RWPE2 (cell line): ENCODE measurements at regions not wholly inside any gene's neighbourhood (a gene's known extent, or its start where the extent isn't known, plus 50 kb on each side); places are given as distances from the start of the nearest gene placed in this dataset.
A peak's percentile ranks its signal among the peaks of the same experiment; 100 is the strongest.

Experiments
- ATAC-seq: fragments of 200-7000 bp; cut with Tn5 transposase; 3 replicates; pipeline ENCODE4 v1.9.1; 2021; ENCODE audit warnings: low read depth
- DNase-seq: peaks from one replicate; pipeline ENCODE4 v3.0.0-alpha.2; 2020; ENCODE audit warnings: low spot score
- H3K27ac ChIP-seq: fragments of 450-650 bp; 2 replicates; pipeline ENCODE4 v1.5.1; 2017; ENCODE audit warnings: mild to moderate bottlenecking; ENCODE audit not compliant: poor library complexity, severe bottlenecking
- H3K27me3 ChIP-seq: fragments of 250-450 bp; sonication (Bioruptor Pico); 2 replicates; pipeline ENCODE4 v1.5.1; 2021; ENCODE audit warnings: mild to moderate bottlenecking, moderate library complexity; ENCODE audit not compliant: insufficient read depth, poor library complexity, severe bottlenecking
- H3K36me3 ChIP-seq: fragments of 250-450 bp; sonication (Bioruptor Pico); 2 replicates; pipeline ENCODE4 v1.5.1; 2020; ENCODE audit warnings: low read depth, mild to moderate bottlenecking, moderate library complexity
- H3K4me1 ChIP-seq: fragments of 250-450 bp; sonication (Bioruptor Pico); 2 replicates; pipeline ENCODE4 v1.5.1; 2021; ENCODE audit warnings: mild to moderate bottlenecking, moderate library complexity; ENCODE audit not compliant: insufficient read depth, poor library complexity, severe bottlenecking
- H3K4me3 ChIP-seq: fragments of 250-450 bp; sonication (Bioruptor Pico); 2 replicates; pipeline ENCODE4 v1.5.1; 2021; ENCODE audit warnings: mild to moderate bottlenecking, moderate library complexity; ENCODE audit not compliant: severe bottlenecking
- H3K9me3 ChIP-seq: fragments of 250-450 bp; sonication (Bioruptor Pico); 2 replicates; pipeline ENCODE4 v1.5.1; 2021; ENCODE audit warnings: mild to moderate bottlenecking, moderate library complexity; ENCODE audit not compliant: severe bottlenecking
- TF ChIP-seq, protein P1 (sequence below): fragments of 450-650 bp; IDR thresholded peaks from one replicate; pipeline ENCODE4 v1.5.1; 2017; ENCODE audit warnings: mild to moderate bottlenecking, moderate library complexity; ENCODE audit not compliant: poor library complexity, severe bottlenecking

- no peaks in the 10 kb centered on the region for H3K4me1 ChIP-seq
- TF ChIP-seq, protein P1, sequence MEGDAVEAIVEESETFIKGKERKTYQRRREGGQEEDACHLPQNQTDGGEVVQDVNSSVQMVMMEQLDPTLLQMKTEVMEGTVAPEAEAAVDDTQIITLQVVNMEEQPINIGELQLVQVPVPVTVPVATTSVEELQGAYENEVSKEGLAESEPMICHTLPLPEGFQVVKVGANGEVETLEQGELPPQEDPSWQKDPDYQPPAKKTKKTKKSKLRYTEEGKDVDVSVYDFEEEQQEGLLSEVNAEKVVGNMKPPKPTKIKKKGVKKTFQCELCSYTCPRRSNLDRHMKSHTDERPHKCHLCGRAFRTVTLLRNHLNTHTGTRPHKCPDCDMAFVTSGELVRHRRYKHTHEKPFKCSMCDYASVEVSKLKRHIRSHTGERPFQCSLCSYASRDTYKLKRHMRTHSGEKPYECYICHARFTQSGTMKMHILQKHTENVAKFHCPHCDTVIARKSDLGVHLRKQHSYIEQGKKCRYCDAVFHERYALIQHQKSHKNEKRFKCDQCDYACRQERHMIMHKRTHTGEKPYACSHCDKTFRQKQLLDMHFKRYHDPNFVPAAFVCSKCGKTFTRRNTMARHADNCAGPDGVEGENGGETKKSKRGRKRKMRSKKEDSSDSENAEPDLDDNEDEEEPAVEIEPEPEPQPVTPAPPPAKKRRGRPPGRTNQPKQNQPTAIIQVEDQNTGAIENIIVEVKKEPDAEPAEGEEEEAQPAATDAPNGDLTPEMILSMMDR, result no peak
These were observed 109.5 kb downstream of the MAIP1 start for GRCh38 chr2:200064879-200065278.

DNA sequence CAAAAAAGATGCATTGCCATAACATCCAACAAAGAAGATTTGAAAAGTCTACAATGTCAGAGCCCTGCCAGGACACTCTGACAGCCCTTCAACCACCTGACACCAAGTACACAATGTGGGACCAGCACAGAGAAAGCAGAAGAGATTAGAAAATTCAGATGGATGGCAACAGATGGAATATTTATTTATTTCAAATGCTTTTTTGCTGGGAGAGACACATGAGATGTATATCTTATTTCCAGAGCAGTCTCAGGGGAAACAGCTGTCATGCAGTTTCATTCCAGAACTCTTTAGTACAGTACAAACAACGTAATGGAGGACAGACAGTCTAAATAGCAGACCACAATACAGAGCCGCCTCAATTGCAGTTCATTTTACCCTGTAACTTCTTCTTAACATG lies 110.1 kb downstream of the MAIP1 start:
- no peaks in the 10 kb centered on the region for H3K36me3 ChIP-seq
- H3K4me3 ChIP-seq, result no peak overlapping the region
- H3K27ac ChIP-seq, result no peak overlapping the region
- TF ChIP-seq, protein P1, result no peak
- no peak for DNase-seq
- no peak for ATAC-seq
- H3K4me1 ChIP-seq, result no peaks in the 10 kb centered on the region
- H3K27me3 ChIP-seq, result no peaks in the 10 kb centered on the region
- H3K9me3 ChIP-seq, result no peaks in the 10 kb centered on the region

More at GRCh38 chr2:200064879-200065278, 109.5 kb downstream of the MAIP1 start:
- H3K27ac ChIP-seq, result no peak overlapping the region
- H3K4me3 ChIP-seq, result no peak overlapping the region
- no peaks in the 10 kb centered on the region for H3K27me3 ChIP-seq
- no peaks in the 10 kb centered on the region for H3K9me3 ChIP-seq
- no peaks in the 10 kb centered on the region for H3K36me3 ChIP-seq
- DNase-seq, result no peak
- no peak for ATAC-seq

DNA sequence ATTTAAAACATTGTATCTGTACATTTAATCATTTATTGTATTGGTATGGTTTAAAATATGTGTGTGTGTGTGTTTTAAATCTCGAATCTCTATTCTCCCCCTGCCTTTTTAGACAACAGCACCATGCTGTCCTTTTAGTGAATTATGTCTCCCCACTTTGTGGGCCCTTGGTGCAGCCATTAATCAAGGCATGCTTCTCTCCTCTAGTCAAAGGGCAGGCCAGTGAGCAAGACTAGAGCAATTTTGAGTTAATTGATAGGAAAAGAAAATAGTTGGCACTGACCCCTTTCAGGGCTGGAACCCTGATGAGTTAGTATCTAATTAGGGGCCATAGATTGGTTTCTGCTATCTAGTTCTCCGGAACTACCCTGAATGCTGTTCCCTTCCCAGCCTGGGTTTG lies 111.0 kb downstream of the MAIP1 start:
- DNase-seq (no peak), ATAC-seq (no peak)
- Histone ChIP-seq H3K4me3 (no peak overlapping the region), H3K27me3 (no peaks in the 10 kb centered on the region), H3K4me1 (no peaks in the 10 kb centered on the region), H3K27ac (no peak overlapping the region), H3K9me3 (no peaks in the 10 kb centered on the region), H3K36me3 (no peaks in the 10 kb centered on the region)
- TF ChIP-seq, protein P1, result no peak

GRCh38 chr2:200068642-200069041 lies 113.3 kb downstream of the MAIP1 start:
- Histone ChIP-seq H3K9me3 (no peaks in the 10 kb centered on the region), H3K4me1 (no peaks in the 10 kb centered on the region), H3K36me3 (no peaks in the 10 kb centered on the region), H3K4me3 (no peak overlapping the region), H3K27me3 (no peaks in the 10 kb centered on the region), H3K27ac (no peak overlapping the region)
- DNase-seq (no peak), ATAC-seq (no peak)
- TF ChIP-seq, protein P1, result no peak

GRCh38 chr2:200077210-200077650 lies 121.8 kb downstream of the MAIP1 start:
- peaks cover 16% of the 10 kb centered on the region for H3K4me1 ChIP-seq
- H3K27me3 ChIP-seq, result no peaks in the 10 kb centered on the region
- ATAC-seq (peak; percentile 94), DNase-seq (no peak)
- H3K27ac ChIP-seq, result peak overlapping the region; percentile 18
- H3K9me3 ChIP-seq, result no peaks in the 10 kb centered on the region
- H3K4me3 ChIP-seq, result no peak overlapping the region
- H3K36me3 ChIP-seq, result no peaks in the 10 kb centered on the region
- TF ChIP-seq, protein P1, result no peak
